22Rv1 (cell line): ENCODE measurements at regions not wholly inside any gene's neighbourhood (a gene's known extent, or its start where the extent isn't known, plus 50 kb on each side); places are given as distances from the start of the nearest gene placed in this dataset.
"Not testable (repeated sequence)": the region's sequence is repeated elsewhere in the genome, so short reads cannot be mapped to it uniquely, and the experiment has no call there.

ENCODE experiments used
- CTCF ChIP-seq: fragments of 450-650 bp; IDR thresholded peaks from 2 replicates; pipeline ENCODE4 v1.5.1; 2017; ENCODE audit warnings: mild to moderate bottlenecking
- ZFX ChIP-seq: fragments of 450-650 bp; IDR thresholded peaks from 2 replicates; pipeline ENCODE4 v1.6.1; 2017; ENCODE audit warnings: antibody characterized with exemption, borderline replicate concordance

DNA sequence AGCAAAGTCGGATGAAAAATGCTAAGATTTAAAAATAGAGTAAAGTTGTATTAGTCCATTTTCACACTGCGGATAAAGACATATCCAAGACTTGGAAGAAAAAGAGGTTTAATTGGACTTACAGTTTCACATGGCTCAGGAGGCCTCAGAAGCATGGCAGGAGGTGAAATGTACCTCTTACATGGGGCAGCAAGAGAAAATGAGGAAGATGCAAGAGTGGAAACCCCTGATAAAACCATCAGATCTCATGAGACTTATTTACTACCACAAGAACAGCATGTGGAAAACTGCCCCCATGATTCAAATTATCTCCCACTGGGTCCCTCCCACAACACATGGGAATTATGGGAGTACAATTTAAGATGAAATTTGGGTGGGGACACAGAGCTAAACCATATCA lies 391.7 kb downstream of the PTPRC start:
- TF ChIP-seq CTCF, ZFX: not testable (repeated sequence)
